ENCODE measurements at regions not wholly inside any gene's neighbourhood (a gene's known extent, or its start where the extent isn't known, plus 50 kb on each side); places are given as distances from the start of the nearest gene placed in this dataset.

DNA sequence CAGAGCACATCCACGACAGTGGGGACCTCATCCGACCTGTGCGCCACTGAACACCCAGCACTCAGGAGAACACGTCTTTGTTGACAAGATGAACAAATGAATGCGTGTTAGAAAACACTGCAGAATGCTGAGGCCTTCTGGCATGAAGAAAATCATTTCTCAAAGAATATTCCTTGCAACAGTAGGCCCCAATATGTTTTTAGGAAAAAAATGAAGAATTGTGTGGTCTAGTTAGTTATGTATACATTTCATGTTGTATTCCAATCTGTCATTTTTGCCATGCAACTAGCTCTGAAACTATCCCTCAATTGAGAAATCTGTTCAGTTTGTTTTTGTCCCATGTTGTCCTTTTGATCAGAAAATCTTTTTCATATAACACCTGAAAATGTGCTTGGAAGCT lies 77.4 kb upstream of the MAD2L1 start:
- no peak for DNase-seq (ENCODE audit: low read depth)
- TF ChIP-seq, protein P1, sequence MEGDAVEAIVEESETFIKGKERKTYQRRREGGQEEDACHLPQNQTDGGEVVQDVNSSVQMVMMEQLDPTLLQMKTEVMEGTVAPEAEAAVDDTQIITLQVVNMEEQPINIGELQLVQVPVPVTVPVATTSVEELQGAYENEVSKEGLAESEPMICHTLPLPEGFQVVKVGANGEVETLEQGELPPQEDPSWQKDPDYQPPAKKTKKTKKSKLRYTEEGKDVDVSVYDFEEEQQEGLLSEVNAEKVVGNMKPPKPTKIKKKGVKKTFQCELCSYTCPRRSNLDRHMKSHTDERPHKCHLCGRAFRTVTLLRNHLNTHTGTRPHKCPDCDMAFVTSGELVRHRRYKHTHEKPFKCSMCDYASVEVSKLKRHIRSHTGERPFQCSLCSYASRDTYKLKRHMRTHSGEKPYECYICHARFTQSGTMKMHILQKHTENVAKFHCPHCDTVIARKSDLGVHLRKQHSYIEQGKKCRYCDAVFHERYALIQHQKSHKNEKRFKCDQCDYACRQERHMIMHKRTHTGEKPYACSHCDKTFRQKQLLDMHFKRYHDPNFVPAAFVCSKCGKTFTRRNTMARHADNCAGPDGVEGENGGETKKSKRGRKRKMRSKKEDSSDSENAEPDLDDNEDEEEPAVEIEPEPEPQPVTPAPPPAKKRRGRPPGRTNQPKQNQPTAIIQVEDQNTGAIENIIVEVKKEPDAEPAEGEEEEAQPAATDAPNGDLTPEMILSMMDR (IDR thresholded peaks at IDR 0.05; ENCODE audit: control insufficient read depth, extremely low read depth, insufficient read depth), result no peak
- H3K4me3 ChIP-seq (ENCODE audit: low read depth, low read length), result no peak overlapping the region

DNA sequence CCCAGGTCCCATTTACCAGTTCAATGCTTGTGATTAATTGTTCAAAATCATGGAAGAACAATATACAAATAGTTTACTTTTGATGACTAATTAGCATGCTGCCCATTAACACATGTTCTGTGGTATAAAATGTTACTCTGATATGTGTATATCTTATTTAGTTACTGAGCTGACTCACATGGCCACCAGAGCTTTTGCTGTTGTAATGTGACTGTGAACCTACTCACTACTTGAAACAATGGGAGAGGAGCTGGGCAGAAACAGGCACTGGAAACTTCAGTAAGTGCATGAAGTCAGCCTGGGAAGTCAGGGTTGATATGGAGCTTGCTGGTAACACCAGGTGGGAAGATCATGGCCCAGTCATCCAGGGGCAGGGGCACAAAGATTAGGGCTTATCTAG lies 72.7 kb upstream of the MAD2L1 start:
- no peak for DNase-seq (ENCODE audit: low read depth)
- TF ChIP-seq, protein P1 (IDR thresholded peaks at IDR 0.05; ENCODE audit: control insufficient read depth, extremely low read depth, insufficient read depth), result no peak
- H3K4me3 ChIP-seq (ENCODE audit: low read depth, low read length), result no peak overlapping the region

DNA sequence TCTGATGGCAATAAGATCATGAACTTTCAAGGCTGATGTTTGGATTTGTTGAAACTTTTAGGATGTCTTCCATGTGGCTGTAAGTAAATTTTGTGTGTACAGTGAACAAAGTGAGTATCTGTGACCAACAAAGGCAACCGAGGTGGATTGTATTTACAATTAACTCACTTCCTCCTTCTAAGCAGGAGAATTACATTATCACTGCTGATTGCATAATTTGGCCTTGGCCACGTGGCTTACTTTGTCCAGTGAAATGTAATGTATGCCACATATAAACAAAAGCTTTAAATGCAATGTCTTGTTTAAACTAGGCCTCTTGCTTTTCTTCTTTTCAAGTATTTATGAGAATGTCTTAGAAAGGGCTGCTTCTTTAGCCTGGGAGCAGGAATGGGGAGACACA lies 66.3 kb upstream of the MAD2L1 start:
- no peak overlapping the region for H3K4me3 ChIP-seq (ENCODE audit: low read depth, low read length)
- TF ChIP-seq, protein P1 (IDR thresholded peaks at IDR 0.05; ENCODE audit: control insufficient read depth, extremely low read depth, insufficient read depth), result no peak
- DNase-seq (ENCODE audit: low read depth), result no peak

DNA sequence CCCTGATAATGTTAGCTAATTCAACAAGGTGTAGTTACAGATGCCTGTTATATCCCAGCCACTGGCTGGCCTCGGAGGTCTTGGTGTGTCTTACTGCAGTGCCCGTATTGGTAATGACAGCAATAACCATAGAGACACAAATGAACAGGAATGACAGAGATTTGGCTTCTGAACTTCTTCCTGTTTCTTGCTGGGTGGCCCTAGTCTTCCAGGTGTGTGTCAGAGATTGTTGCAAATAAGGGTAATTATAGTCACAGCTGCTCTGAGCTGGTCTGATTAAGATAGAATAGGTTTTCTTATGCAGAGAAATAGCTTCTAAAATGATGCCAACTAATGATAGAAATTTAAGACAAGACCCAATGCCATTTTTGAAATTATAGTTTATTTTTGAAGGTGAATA lies 64.1 kb upstream of the MAD2L1 start:
- TF ChIP-seq, protein P1 (IDR thresholded peaks at IDR 0.05; ENCODE audit: control insufficient read depth, extremely low read depth, insufficient read depth), result no peak
- H3K4me3 ChIP-seq (ENCODE audit: low read depth, low read length), result no peak overlapping the region
- no peak for DNase-seq (ENCODE audit: low read depth)

Measured in LNCaP clone FGC (cell line).